ENCODE measurements at regions not wholly inside any gene's neighbourhood (a gene's known extent, or its start where the extent isn't known, plus 50 kb on each side); places are given as distances from the start of the nearest gene placed in this dataset.

DNA sequence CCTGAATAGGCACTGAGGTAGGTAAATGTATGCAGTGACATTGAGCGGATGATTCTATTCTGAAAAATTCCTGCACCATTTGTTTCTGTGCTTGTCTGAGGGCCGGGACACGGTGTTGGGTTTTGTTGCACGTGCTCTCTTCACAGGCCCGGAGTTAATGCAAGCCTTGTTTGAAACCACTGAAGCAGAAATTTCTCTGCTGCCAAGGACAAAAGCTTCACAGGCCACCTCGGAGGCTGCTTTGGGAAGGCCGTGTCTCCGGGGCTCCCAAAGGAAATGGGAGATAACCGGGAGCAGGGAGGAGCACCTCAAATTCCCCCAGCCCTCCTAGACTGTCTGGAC is 179.4 kb downstream of the OPA1 start:
- TF ChIP-seq, protein P1, sequence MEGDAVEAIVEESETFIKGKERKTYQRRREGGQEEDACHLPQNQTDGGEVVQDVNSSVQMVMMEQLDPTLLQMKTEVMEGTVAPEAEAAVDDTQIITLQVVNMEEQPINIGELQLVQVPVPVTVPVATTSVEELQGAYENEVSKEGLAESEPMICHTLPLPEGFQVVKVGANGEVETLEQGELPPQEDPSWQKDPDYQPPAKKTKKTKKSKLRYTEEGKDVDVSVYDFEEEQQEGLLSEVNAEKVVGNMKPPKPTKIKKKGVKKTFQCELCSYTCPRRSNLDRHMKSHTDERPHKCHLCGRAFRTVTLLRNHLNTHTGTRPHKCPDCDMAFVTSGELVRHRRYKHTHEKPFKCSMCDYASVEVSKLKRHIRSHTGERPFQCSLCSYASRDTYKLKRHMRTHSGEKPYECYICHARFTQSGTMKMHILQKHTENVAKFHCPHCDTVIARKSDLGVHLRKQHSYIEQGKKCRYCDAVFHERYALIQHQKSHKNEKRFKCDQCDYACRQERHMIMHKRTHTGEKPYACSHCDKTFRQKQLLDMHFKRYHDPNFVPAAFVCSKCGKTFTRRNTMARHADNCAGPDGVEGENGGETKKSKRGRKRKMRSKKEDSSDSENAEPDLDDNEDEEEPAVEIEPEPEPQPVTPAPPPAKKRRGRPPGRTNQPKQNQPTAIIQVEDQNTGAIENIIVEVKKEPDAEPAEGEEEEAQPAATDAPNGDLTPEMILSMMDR (conservative IDR thresholded peaks at IDR 0.05 in 1 of 2, IDR thresholded peaks at IDR 0.05 in 1 of 2; ENCODE audit: extremely low read depth in 1 of 2, insufficient read depth in 1 of 2, low read depth in 1 of 2, low read length in 2 of 2), result no peak
- TF ChIP-seq EZH2 (IDR thresholded peaks at IDR 0.05; ENCODE audit: borderline replicate concordance, low read length), result no peak
